GM12874 (cell line): ENCODE measurements at regions not wholly inside any gene's neighbourhood (a gene's known extent, or its start where the extent isn't known, plus 50 kb on each side); places are given as distances from the start of the nearest gene placed in this dataset.

Source experiments
- CTCF ChIP-seq: IDR thresholded peaks from 2 replicates; pipeline ENCODE4 v1.5.1; 2011; ENCODE audit warnings: low read depth, mild to moderate bottlenecking, control low read depth, low read length, moderate library complexity; ENCODE audit not compliant: insufficient read depth

DNA sequence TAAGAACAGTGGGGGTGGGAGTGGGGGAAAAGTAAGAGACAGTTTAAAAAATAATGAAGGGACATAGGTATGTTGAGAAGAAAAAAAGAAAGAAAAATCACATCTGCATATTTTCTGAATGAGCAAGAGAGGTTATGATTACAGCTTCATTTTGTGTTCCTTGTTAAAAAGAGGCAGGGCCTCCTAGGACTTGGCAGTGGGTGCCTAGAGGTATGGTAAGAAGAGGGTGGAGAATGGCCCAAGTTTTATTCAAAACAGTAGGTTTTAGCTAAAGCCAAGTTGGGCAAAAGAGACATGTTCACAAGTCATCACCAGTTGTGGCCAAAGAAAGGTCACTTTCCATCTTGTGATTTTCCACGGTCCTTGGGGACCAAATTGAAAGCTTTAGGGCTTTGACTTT lies 643.4 kb downstream of the CCDC171 start:
- TF ChIP-seq CTCF: no peak

DNA sequence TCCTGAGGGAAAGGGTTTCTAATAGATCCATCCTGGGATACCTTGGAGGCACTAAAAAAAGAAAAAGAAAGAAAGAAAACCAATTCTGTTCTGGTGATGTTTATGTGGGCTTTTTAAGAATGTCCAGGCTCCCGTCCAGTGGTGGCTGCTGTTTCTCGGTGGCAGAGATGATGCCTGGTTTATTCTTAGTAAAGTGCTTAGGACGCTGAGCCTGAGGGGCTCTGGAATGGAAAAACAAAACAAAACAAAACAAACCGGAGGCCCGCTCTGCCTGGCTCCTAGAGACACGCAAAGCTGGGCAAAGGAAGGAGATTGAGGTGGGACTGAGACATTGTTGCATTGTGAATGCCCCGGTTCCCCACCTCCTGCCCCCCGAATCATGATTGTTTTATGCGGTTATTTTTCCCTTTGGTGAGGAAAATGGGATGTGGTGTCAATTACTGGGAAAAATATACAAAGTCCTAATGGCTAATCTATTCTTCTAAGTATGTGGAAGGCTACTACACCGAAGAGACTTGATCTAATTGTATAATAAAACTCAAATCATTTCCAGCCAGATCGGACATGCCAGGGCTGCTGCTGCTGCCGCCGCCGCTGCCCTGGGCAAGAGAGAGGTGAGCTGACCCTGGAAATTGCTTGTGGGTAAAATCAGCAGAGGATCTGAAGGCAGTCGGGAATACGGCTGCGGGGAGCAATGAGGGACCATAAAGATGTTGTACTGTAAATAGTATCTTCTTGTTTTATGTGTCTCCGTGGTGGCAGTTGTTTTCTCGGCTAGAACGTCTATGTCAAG lies 644.9 kb downstream of the CCDC171 start:
- no peak for TF ChIP-seq CTCF

- TF ChIP-seq CTCF: no peak
Observed at GRCh38 chr9:16198996-16199395, 646.2 kb downstream of the CCDC171 start.

DNA sequence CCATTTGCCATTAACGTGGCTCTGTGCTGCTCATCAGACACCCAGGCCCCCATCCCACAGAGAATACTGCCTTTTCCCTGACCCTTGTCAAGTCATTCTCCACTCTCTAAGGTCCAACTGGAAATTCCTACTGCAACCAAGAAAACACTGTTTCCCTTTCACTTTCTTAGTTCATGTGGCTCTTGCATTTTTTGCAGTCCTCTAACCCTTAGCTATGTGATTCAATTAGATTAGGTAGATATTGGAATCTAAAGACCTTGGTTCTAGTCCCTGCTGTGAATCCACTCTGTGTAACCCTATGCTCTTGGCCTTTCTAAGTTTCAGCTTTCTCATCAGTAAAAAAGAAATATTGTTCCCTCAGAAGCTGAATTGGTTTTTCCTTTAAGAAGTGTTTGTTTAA lies 649.4 kb downstream of the CCDC171 start:
- no peak for TF ChIP-seq CTCF

DNA sequence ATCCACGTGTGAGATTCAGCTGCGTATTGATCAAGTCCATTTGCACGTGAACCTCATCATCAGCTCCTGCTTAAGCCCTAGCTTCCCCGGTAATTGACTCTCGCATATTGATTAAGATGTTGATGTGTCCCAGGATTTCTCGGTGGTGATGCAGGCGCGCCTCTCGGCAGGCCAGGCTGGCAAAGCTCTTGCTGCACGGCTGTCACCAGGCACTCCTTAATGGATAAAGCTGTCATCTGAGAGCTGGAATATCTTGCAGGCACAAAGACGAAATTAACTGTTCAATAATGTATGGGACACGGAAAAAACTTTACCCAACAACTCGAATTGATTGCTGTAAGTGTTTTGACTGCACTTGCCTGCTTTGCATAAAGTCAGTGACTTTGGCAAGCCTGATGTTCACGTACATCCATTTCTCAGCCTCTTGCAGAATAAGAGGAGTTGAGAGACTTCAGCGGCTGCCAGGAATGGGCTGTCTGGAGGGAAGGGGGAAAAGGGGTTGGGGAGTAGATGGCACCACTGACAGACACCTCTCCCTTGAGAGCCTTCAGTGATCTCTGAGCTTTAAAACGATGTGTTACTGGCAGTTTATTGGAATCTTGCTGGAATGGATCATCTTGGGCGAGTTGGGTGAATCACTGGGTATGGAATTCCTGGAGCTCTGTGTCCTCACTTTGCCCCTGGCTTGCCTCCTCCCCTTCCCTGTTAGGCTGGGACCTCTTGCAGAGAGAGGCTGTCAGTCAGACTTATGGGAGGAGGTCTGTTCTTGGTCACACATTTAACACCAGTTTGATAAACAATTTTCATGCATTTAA lies 650.3 kb downstream of the CCDC171 start:
- TF ChIP-seq CTCF: no peak

GRCh38 chr9:16203729-16204573 lies 651.1 kb downstream of the CCDC171 start:
- TF ChIP-seq CTCF: no peak

DNA sequence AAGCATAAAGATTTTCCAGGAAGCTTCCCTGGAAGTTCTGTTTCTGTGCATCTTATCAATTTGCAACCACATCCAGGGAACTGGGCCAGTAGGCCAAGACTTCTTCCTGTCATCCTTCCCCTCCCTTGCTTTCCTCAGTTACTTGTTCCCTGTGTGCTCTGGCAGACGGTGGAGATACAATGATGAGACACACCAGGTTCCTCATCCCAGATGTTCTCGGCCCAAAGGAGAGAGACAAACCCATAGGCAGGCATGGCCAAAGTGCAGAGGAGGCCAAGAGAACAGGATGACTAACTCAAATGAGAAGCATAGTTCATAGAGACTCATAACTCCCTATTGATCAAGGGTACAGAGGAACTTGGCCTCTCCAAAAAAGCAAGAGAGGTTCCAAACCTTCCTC lies 652.6 kb downstream of the CCDC171 start:
- TF ChIP-seq CTCF: no peak
